HPDE6-E6E7 (cell line): ENCODE measurements at regions not wholly inside any gene's neighbourhood (a gene's known extent, or its start where the extent isn't known, plus 50 kb on each side); places are given as distances from the start of the nearest gene placed in this dataset.

Source experiments
- DNase-seq: peaks from one replicate; pipeline ENCODE4 v3.0.0; 2011; ENCODE audit warnings: missing footprints; ENCODE audit errors: extremely low spot score

GRCh38 chr7:25805027-25805687, 346.8 kb upstream of the NFE2L3 start:
- no peak for DNase-seq

- no peak for DNase-seq
These were observed 344.8 kb upstream of the NFE2L3 start for GRCh38 chr7:25807086-25807611.

GRCh38 chr7:25809441-25809840, 342.6 kb upstream of the NFE2L3 start:
- no peak for DNase-seq

GRCh38 chr7:25812086-25812850, 339.7 kb upstream of the NFE2L3 start:
- no peak for DNase-seq

GRCh38 chr7:25813381-25813780, 338.6 kb upstream of the NFE2L3 start:
- DNase-seq = no peak

- DNase-seq = no peak
These were observed 336.3 kb upstream of the NFE2L3 start for GRCh38 chr7:25815711-25816110.

GRCh38 chr7:25820432-25821040, 331.5 kb upstream of the NFE2L3 start:
- no peak for DNase-seq

- no peak for DNase-seq
These were observed 330.8 kb upstream of the NFE2L3 start for GRCh38 chr7:25821225-25821624.

GRCh38 chr7:25822823-25823222, 329.2 kb upstream of the NFE2L3 start:
- DNase-seq = no peak

GRCh38 chr7:25823571-25823970, 328.4 kb upstream of the NFE2L3 start:
- no peak for DNase-seq

GRCh38 chr7:25828468-25828867, 323.5 kb upstream of the NFE2L3 start:
- no peak for DNase-seq

GRCh38 chr7:25829663-25830062, 322.3 kb upstream of the NFE2L3 start:
- DNase-seq = no peak

GRCh38 chr7:25830215-25830614, 321.8 kb upstream of the NFE2L3 start:
- no peak for DNase-seq

GRCh38 chr7:25831062-25831691, 320.8 kb upstream of the NFE2L3 start:
- no peak for DNase-seq

GRCh38 chr7:25831831-25832411, 320.1 kb upstream of the NFE2L3 start:
- DNase-seq = no peak

GRCh38 chr7:25832456-25832855, 319.5 kb upstream of the NFE2L3 start:
- no peak for DNase-seq

GRCh38 chr7:25832929-25833328, 319.1 kb upstream of the NFE2L3 start:
- no peak for DNase-seq

GRCh38 chr7:25834050-25834449, 317.9 kb upstream of the NFE2L3 start:
- no peak for DNase-seq

- no peak for DNase-seq
These were observed 316.8 kb upstream of the NFE2L3 start for GRCh38 chr7:25835197-25835596.

- peak; percentile 17 for DNase-seq
These were observed 312.8 kb upstream of the NFE2L3 start for GRCh38 chr7:25839084-25839769.

- no peak for DNase-seq
These were observed 311.7 kb upstream of the NFE2L3 start for GRCh38 chr7:25840209-25840792.
